GM12875 (cell line): ENCODE measurements at regions not wholly inside any gene's neighbourhood (a gene's known extent, or its start where the extent isn't known, plus 50 kb on each side); places are given as distances from the start of the nearest gene placed in this dataset.

Source experiments
- H3K4me3 ChIP-seq: one replicate; pipeline ENCODE4 v1.5.1; 2011; ENCODE audit warnings: low read depth, low read length, control low read depth
- CTCF ChIP-seq: IDR thresholded peaks from 2 replicates; pipeline ENCODE4 v1.5.1; 2011; ENCODE audit warnings: low read depth, mild to moderate bottlenecking, control low read depth, inconsistent platforms, low read length, moderate library complexity, borderline replicate concordance; ENCODE audit not compliant: insufficient read depth

GRCh38 chr18:73381699-73382036 lies 513.9 kb upstream of the NETO1 start:
- TF ChIP-seq CTCF: no peak
- H3K4me3 ChIP-seq: no peak overlapping the region

- TF ChIP-seq CTCF: no peak
- H3K4me3 ChIP-seq: no peak overlapping the region
These were observed 513.4 kb upstream of the NETO1 start for GRCh38 chr18:73381016-73381698.

- no peak overlapping the region for H3K4me3 ChIP-seq
- TF ChIP-seq CTCF: no peak
These were observed 498.9 kb upstream of the NETO1 start for GRCh38 chr18:73366713-73367112.

GRCh38 chr18:73365018-73365417 lies 497.2 kb upstream of the NETO1 start:
- TF ChIP-seq CTCF: no peak
- H3K4me3 ChIP-seq: no peak overlapping the region

GRCh38 chr18:73355121-73355520 lies 487.3 kb upstream of the NETO1 start:
- H3K4me3 ChIP-seq: no peak overlapping the region
- TF ChIP-seq CTCF: no peak

- H3K4me3 ChIP-seq: no peak overlapping the region
- TF ChIP-seq CTCF: no peak
These were observed 484.8 kb upstream of the NETO1 start for GRCh38 chr18:73352546-73352945.

- no peak overlapping the region for H3K4me3 ChIP-seq
- no peak for TF ChIP-seq CTCF
These were observed 472.6 kb upstream of the NETO1 start for GRCh38 chr18:73340135-73340977.
